Mesothelial cell of epicardium (in vitro differentiated cells): ENCODE measurements at regions not wholly inside any gene's neighbourhood (a gene's known extent, or its start where the extent isn't known, plus 50 kb on each side); places are given as distances from the start of the nearest gene placed in this dataset.

Source experiments
- DNase-seq, 2 experiments: peaks; one replicate each; pipeline ENCODE4 v3.0.0; 2021; ENCODE audit warnings: low spot score in 2 of 2; ENCODE audit not compliant: unreplicated experiment in 2 of 2
- H3K27ac Mint-ChIP-seq: 2 replicates; pipeline ENCODE4 v1.8.0; 2021; ENCODE audit warnings: mixed read lengths
- H3K27me3 Mint-ChIP-seq: 2 replicates; pipeline ENCODE4 v1.8.0; 2021; ENCODE audit warnings: low read depth, mixed read lengths
- H3K36me3 Mint-ChIP-seq: 2 replicates; pipeline ENCODE4 v1.8.0; 2021; ENCODE audit warnings: mixed read lengths
- H3K4me1 Mint-ChIP-seq: 2 replicates; pipeline ENCODE4 v1.8.0; 2021; ENCODE audit warnings: mixed read lengths
- H3K4me3 Mint-ChIP-seq: 2 replicates; pipeline ENCODE4 v1.8.0; 2021; ENCODE audit warnings: mild to moderate bottlenecking, moderate library complexity, mixed read lengths
- H3K9me3 Mint-ChIP-seq: 2 replicates; pipeline ENCODE4 v1.8.0; 2021; ENCODE audit warnings: mixed read lengths
- TF ChIP-seq, protein P1 (sequence below): fragments of 200-600 bp; sonication (generic); IDR thresholded peaks from one replicate; pipeline ENCODE4 v1.5.0; 2021; ENCODE audit warnings: antibody characterized with exemption; ENCODE audit not compliant: unreplicated experiment

DNA sequence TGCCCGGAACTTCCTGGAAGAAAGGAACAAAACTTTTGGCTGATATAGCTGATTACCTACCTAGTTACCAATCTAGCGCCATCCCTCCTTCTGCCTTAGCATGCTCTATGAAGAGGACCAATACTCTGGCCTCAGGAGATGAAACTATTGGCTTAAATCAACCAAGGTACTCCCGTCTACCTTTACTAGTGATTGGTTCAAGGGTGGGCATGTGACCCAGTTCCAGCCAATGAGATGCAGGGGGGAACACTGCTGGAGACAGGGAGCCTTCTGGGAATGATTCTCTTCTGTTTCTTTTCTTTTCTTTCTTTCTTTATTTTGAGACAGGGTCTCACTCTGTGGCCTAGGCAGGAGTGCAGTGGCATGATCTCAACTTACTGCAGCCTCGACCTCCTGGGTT, 72.6 kb upstream of the CCDC167 start:
- H3K9me3 Mint-ChIP-seq: no peaks in the 10 kb centered on the region
- peaks cover 6% of the 10 kb centered on the region for H3K27me3 Mint-ChIP-seq
- peaks cover 2% of the 10 kb centered on the region for H3K4me1 Mint-ChIP-seq
- no peak for DNase-seq
- TF ChIP-seq, protein P1, sequence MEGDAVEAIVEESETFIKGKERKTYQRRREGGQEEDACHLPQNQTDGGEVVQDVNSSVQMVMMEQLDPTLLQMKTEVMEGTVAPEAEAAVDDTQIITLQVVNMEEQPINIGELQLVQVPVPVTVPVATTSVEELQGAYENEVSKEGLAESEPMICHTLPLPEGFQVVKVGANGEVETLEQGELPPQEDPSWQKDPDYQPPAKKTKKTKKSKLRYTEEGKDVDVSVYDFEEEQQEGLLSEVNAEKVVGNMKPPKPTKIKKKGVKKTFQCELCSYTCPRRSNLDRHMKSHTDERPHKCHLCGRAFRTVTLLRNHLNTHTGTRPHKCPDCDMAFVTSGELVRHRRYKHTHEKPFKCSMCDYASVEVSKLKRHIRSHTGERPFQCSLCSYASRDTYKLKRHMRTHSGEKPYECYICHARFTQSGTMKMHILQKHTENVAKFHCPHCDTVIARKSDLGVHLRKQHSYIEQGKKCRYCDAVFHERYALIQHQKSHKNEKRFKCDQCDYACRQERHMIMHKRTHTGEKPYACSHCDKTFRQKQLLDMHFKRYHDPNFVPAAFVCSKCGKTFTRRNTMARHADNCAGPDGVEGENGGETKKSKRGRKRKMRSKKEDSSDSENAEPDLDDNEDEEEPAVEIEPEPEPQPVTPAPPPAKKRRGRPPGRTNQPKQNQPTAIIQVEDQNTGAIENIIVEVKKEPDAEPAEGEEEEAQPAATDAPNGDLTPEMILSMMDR: no peak
- no peak overlapping the region for H3K27ac Mint-ChIP-seq
- no peaks in the 10 kb centered on the region for H3K36me3 Mint-ChIP-seq
- no peak overlapping the region for H3K4me3 Mint-ChIP-seq

DNA sequence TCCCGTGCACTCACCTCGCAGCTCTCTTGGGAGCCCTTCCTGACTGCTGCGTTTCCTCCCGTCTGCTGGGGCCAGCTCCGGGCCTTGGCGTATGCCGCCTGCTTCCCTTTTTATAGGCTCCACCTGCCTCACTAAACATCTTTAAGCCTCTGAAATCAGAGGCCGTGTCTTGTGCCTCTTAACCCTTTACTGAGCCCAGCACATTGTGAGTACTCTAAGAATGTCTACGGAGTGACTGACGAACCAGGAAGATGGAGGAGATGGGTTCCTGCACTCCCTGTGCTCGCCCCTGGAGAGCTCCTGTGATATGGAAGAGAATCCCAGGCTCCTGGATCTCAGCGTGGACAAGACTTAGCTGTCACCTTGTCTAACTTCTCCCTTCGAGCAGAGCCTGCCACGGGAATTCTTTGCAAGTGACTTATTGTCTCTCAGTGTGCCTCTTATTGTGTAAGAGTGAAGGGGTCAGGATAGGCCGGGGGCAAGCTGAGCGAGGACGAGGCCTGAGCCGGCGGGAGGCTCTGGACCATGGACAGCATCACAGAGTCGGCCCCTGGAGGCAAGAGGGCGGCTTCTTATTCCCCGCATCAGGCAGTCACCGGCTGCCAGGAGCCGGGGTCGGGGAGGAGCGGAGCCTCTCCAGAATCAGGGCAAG, 70.9 kb upstream of the CCDC167 start:
- Mint-ChIP-seq H3K36me3 (no peaks in the 10 kb centered on the region), H3K27ac (no peak overlapping the region)
- DNase-seq: no peak

DNA sequence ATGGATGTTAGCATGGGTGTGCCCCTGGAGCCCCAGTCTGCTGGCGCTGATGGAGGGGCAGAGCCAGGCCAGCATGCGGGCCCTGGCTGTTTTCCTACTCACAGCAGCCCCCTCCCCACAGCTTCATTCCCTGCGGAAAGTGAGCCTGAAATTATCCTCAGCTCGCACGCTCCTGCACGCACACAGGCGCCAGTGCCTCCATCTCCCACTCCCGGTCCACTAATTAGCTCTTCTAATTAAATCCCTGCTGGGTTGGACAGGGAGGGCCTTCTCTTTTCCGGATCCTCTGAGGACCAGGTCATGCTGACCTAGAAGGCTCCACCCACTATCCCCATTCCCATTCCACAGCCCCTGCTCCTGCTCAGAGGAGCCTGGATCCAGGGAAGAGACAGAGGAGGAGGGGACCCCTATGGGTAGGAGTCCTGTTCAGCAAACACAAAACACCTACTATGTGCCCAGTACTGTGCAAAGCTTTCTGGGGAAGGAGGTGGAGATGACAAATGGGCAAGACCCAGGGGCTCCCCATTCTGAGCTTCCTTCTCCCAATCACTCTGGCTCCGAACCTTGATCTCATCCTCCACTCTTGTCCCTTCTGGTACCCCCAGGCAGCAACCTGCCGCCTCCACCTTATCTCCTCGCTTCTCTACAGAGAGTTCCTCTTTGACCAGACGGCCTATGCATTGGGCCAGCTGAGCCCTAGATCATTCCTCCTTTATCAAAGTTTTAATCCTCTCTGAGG, 70.2 kb upstream of the CCDC167 start:
- no peaks in the 10 kb centered on the region for H3K36me3 Mint-ChIP-seq
- H3K27me3 Mint-ChIP-seq: peaks cover 6% of the 10 kb centered on the region
- no peak for DNase-seq
- H3K4me3 Mint-ChIP-seq: no peak overlapping the region
- H3K4me1 Mint-ChIP-seq: peaks cover 18% of the 10 kb centered on the region
- no peaks in the 10 kb centered on the region for H3K9me3 Mint-ChIP-seq
- H3K27ac Mint-ChIP-seq: no peak overlapping the region
- TF ChIP-seq, protein P1: no peak

More for the DNA sequence above, 70.9 kb upstream of the CCDC167 start:
- no peaks in the 10 kb centered on the region for H3K9me3 Mint-ChIP-seq
- no peak overlapping the region for H3K4me3 Mint-ChIP-seq
- TF ChIP-seq, protein P1: no peak
- H3K4me1 Mint-ChIP-seq: peaks cover 11% of the 10 kb centered on the region
- H3K27me3 Mint-ChIP-seq: peaks cover 6% of the 10 kb centered on the region

DNA sequence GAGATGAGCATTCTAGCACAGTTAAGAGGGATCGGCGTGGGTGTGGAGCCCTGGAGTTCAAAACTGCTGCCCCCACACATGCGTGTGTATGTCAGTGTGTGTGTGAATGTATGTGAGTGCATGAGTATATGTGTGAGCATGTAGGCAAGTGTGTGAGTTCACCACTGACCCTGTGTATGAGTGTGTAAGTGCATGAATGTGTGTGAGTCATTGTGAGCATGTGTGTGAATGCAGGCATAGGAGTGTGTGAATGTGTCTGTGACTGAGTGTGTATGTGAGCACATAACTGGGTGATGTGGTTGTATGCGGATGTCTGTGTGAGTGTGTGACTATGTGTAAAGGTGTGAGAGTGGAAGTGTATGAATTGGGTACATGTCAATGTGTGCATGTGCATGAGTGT, 69.6 kb upstream of the CCDC167 start:
- H3K27me3 Mint-ChIP-seq: peaks cover 6% of the 10 kb centered on the region
- no peak for DNase-seq
- H3K4me1 Mint-ChIP-seq: peaks cover 20% of the 10 kb centered on the region
- H3K36me3 Mint-ChIP-seq: no peaks in the 10 kb centered on the region
- no peak overlapping the region for H3K27ac Mint-ChIP-seq
- H3K9me3 Mint-ChIP-seq: no peaks in the 10 kb centered on the region
- TF ChIP-seq, protein P1: no peak
- H3K4me3 Mint-ChIP-seq: no peak overlapping the region

DNA sequence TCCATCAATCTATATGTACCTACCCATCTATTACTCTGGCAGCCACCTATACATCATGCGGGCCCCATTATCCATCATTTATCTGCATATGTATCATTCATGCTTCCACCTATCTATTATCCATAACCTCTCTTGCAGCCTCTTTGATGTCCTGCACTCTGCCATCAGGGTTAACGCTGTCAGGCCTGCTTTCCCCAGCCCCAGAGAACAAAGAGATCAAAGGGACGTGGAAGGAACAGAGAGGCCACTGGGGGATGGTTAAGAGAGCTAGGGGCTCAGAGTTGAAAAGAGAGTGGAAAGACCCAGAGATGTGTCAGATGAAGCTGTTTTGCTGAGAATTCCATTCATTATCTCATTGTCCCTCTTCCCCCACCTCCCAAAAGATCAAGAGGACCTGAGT, 67.3 kb upstream of the CCDC167 start:
- peak overlapping the region; percentile 44 for H3K4me3 Mint-ChIP-seq
- H3K4me1 Mint-ChIP-seq: peaks cover 24% of the 10 kb centered on the region
- H3K27me3 Mint-ChIP-seq: peaks cover 6% of the 10 kb centered on the region
- H3K9me3 Mint-ChIP-seq: no peaks in the 10 kb centered on the region
- TF ChIP-seq, protein P1: no peak
- no peak overlapping the region for H3K27ac Mint-ChIP-seq
- DNase-seq: no peak
- H3K36me3 Mint-ChIP-seq: no peaks in the 10 kb centered on the region
